ENCODE measurements at regions not wholly inside any gene's neighbourhood (a gene's known extent, or its start where the extent isn't known, plus 50 kb on each side); places are given as distances from the start of the nearest gene placed in this dataset.

GRCh38 chr17:73750975-73751374, 106.7 kb upstream of the SDK2 start (continued):
- TF ChIP-seq FUBP1 (CRISPR knock-in tag; IDR thresholded peaks at IDR 0.05; ENCODE audit: borderline replicate concordance) = no peak
- TF ChIP-seq THAP7 (CRISPR knock-in tag; IDR thresholded peaks at IDR 0.05) = no peak
- TF ChIP-seq ZNF224 (CRISPR knock-in tag; IDR thresholded peaks at IDR 0.05) = no peak
- TF ChIP-seq ZNF674 (CRISPR knock-in tag; IDR thresholded peaks at IDR 0.05; ENCODE audit: low read depth) = no peak
- no peak for TF ChIP-seq ARID2 (CRISPR knock-in tag; IDR thresholded peaks at IDR 0.05; ENCODE audit: borderline replicate concordance)
- no peak for TF ChIP-seq ZNF331 (CRISPR knock-in tag; IDR thresholded peaks at IDR 0.05)
- TF ChIP-seq MXD3 (CRISPR knock-in tag; IDR thresholded peaks at IDR 0.05) = no peak
- TF ChIP-seq HNF4A (CRISPR knock-in tag; IDR thresholded peaks at IDR 0.05) = peak; percentile 83
- no peak for TF ChIP-seq ZFP82 (CRISPR knock-in tag; IDR thresholded peaks at IDR 0.05; ENCODE audit: borderline replicate concordance)
- TF ChIP-seq ZNF737 (CRISPR knock-in tag; IDR thresholded peaks at IDR 0.05; ENCODE audit: borderline replicate concordance) = no peak
- TF ChIP-seq NR0B2 (CRISPR knock-in tag; IDR thresholded peaks at IDR 0.05) = no peak
- no peak for TF ChIP-seq ZNF83 (CRISPR knock-in tag; IDR thresholded peaks at IDR 0.05; ENCODE audit: borderline replicate concordance)
- TF ChIP-seq RARA (CRISPR knock-in tag; IDR thresholded peaks at IDR 0.05) = no peak
- no peak for TF ChIP-seq ZFYVE20 (CRISPR knock-in tag; IDR thresholded peaks at IDR 0.05; ENCODE audit: borderline replicate concordance, low read depth)
- TF ChIP-seq PLRG1 (conservative IDR thresholded peaks at IDR 0.05) = no peak
- no peak for TF ChIP-seq ZNF792 (CRISPR knock-in tag; IDR thresholded peaks at IDR 0.05)
- TF ChIP-seq ZNF343 (CRISPR knock-in tag; IDR thresholded peaks at IDR 0.05) = no peak
- no peak for TF ChIP-seq HNRNPK (IDR thresholded peaks at IDR 0.05; ENCODE audit: low read depth, low read length, poor library complexity, severe bottlenecking)
- no peak for TF ChIP-seq AGO1 (IDR thresholded peaks at IDR 0.05; ENCODE audit: low read depth, low read length, poor library complexity, severe bottlenecking)
- TF ChIP-seq SIX1 (CRISPR knock-in tag; IDR thresholded peaks at IDR 0.05; ENCODE audit: borderline replicate concordance) = no peak
- no peak for TF ChIP-seq ZNF260 (CRISPR knock-in tag; IDR thresholded peaks at IDR 0.05; ENCODE audit: borderline replicate concordance, low read depth)
- no peak for TF ChIP-seq ZNF710 (CRISPR knock-in tag; IDR thresholded peaks at IDR 0.05; ENCODE audit: borderline replicate concordance)
- no peak for TF ChIP-seq KDM5B (CRISPR knock-in tag; IDR thresholded peaks at IDR 0.05; ENCODE audit: borderline replicate concordance)
- TF ChIP-seq ZNF17 (CRISPR knock-in tag; IDR thresholded peaks at IDR 0.05) = no peak
- TF ChIP-seq CREBL2 (CRISPR knock-in tag; IDR thresholded peaks at IDR 0.05; ENCODE audit: borderline replicate concordance) = no peak
- no peak for TF ChIP-seq ATAD3A (CRISPR knock-in tag; IDR thresholded peaks at IDR 0.05)
- TF ChIP-seq CEBPG (CRISPR knock-in tag; IDR thresholded peaks at IDR 0.05) = peak; percentile 39; the same call in 1 of the 2 replicates
- TF ChIP-seq HMG20B (CRISPR knock-in tag; conservative IDR thresholded peaks at IDR 0.05) = no peak

All from HepG2 (cell line).